ENCODE measurements at regions not wholly inside any gene's neighbourhood (a gene's known extent, or its start where the extent isn't known, plus 50 kb on each side); places are given as distances from the start of the nearest gene placed in this dataset.

DNA sequence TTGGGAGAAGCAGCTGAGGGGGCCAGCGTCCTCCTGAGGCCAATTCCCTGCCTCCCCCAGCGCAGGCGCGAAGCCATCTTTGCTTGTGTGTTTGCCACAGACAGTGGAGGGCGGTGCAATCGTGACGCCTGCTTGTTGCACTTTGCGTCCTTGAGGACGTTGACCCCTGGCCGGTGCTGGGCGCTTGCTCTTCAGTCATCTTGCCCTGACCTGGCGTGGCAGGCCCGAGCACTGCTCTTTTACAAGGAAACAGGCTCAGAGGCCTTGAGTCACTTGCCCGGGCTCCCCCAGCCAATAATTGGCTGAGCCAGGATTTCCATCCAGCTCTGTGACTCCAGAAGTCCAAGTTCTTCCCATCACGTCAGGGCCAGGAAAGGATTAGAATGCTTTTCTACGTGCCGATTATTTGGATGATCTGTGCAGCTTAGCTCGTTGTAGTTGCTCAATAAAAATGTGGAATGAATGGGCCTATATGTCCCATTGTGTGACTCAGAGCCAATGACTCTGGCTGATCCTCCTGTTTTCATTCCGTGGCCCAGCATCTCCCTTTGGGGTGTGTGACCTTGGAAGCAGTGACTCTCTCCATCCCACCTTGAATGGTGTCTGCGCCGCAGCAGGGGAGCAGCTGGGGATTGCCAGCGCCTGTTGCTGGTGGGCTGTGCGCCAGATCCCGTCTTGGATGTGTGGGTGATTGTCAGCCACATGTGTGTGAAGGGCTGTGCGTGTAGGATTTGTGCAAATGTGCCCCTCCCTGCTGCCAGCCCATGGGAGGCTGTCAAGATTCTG is 214.1 kb downstream of the SEC14L1 start:
- H3K9me3 ChIP-seq (ENCODE audit: low read length), result peaks cover 2% of the 10 kb centered on the region
- no peaks in the 10 kb centered on the region for H3K27me3 ChIP-seq (ENCODE audit: insufficient read depth, low read length)

DNA sequence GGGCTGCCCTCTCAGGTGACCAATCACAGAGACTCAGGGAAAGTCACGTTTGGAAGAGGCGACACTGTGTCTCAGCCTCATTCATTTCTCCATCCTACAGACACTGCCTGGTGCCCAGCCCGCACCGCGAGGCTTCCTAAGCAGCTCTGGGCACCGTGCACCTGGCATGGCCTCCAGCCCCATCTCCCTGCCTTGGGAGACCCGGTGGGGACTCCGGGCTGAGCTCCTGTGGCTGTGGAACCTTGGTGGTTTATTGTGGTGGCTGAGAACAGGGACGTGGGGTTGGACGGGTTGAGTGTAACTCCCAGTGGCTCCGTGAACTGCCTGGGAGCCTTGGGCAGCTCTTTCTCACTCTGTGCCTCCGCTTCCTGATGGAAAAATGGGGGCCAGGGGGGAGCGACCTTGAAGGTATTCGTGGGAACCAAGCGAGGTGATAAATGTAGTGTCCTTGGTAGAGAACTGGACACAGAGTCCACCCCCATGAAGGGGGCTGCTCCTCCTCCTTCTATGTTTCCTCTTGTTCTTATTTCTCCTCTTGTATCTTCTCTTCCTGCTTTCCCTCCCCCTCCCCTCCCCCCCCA is 215.4 kb downstream of the SEC14L1 start:
- Histone ChIP-seq H3K9me3 (ENCODE audit: low read length) (peaks cover 2% of the 10 kb centered on the region), H2AFZ (ENCODE audit: low read depth, low read length) (no peak overlapping the region)

More for the DNA sequence above, 214.1 kb downstream of the SEC14L1 start:
- Histone ChIP-seq H2AFZ (ENCODE audit: low read depth, low read length) (no peak overlapping the region), H3K4me3 (ENCODE audit: low read length) (no peak overlapping the region), H3K4me1 (ENCODE audit: insufficient read depth, low read length) (peaks cover 7% of the 10 kb centered on the region), H3K36me3 (ENCODE audit: insufficient read depth, low read length) (no peaks in the 10 kb centered on the region)

DNA sequence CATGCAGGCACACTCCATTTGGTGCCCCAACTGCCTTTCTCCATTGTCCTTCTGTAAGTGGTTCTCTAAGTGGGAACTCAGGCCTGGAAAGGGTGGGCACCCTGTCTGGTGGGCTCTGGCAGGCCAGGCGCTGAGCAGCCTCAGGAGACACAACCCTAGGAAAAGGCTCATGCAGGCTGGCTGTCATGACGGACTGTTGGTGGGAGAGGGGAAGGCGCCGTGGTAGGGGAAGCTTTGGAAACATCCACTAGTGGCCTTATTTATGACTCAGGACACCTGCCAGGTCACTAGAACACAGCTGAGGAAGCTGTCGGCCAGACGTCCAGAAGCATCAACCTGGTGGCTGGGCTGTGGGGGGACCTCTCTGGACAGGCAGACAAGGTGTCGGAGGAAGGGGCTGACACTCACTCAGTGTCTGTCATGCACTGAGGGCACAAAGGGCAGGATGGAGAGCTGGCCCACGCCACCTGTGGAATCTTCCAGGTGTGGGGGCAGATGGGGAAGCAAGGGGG is 216.0 kb downstream of the SEC14L1 start:
- Histone ChIP-seq H2AFZ (ENCODE audit: low read depth, low read length) (no peak overlapping the region), H3K36me3 (ENCODE audit: insufficient read depth, low read length) (no peaks in the 10 kb centered on the region), H3K4me3 (ENCODE audit: low read length) (no peak overlapping the region), H3K9me3 (ENCODE audit: low read length) (peaks cover 2% of the 10 kb centered on the region), H3K27me3 (ENCODE audit: insufficient read depth, low read length) (no peaks in the 10 kb centered on the region), H3K4me1 (ENCODE audit: insufficient read depth, low read length) (peaks cover 2% of the 10 kb centered on the region)

More for the DNA sequence above, 215.4 kb downstream of the SEC14L1 start:
- no peak overlapping the region for H3K4me3 ChIP-seq (ENCODE audit: low read length)
- H3K36me3 ChIP-seq (ENCODE audit: insufficient read depth, low read length), result no peaks in the 10 kb centered on the region
- H3K27me3 ChIP-seq (ENCODE audit: insufficient read depth, low read length), result no peaks in the 10 kb centered on the region
- peaks cover 7% of the 10 kb centered on the region for H3K4me1 ChIP-seq (ENCODE audit: insufficient read depth, low read length)

DNA sequence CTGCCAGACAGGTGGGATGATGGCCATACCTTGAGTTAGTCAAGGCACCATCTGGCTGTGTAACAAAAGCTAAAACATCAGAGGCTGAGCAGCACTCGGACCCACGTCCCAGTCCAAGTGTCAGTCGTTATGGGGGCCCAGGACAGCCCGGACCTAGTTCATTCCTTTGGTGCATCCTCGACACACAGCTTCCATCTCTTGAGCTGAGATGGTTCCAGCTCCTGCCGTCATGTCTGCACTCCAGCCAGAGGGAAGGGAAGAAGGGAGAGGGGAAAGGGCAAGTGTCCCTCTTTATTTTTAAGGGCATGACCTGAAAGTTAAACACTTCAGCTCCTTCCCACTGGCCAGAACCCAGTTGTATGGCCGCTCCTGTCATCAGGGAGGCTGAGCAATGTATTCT is 218.0 kb downstream of the SEC14L1 start:
- Histone ChIP-seq H3K36me3 (ENCODE audit: insufficient read depth, low read length) (no peaks in the 10 kb centered on the region), H3K27me3 (ENCODE audit: insufficient read depth, low read length) (no peaks in the 10 kb centered on the region), H3K4me1 (ENCODE audit: insufficient read depth, low read length) (peaks cover 2% of the 10 kb centered on the region), H3K9me3 (ENCODE audit: low read length) (peaks cover 2% of the 10 kb centered on the region), H2AFZ (ENCODE audit: low read depth, low read length) (no peak overlapping the region), H3K4me3 (ENCODE audit: low read length) (no peak overlapping the region)

DNA sequence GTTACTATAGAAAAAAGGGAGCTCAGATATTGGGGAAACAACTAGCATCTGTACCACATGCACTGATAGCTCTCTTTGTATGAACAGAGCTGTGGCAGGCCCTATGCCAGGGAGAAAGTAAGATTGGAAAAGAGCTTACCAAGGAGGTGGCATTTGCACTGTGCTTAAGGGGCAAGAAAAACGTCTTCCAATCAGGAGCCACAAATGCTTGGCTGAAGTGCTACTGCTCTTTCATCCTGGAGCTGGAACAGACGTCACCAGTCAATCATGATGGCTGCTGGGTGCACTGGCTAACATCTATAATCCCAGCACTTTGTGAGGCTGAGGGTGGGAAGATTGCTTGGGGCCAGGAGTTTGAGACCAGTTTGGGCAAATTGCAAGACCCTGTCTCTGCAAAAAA is 218.5 kb downstream of the SEC14L1 start:
- Histone ChIP-seq H3K36me3 (ENCODE audit: insufficient read depth, low read length) (no peaks in the 10 kb centered on the region), H3K4me3 (ENCODE audit: low read length) (no peak overlapping the region), H2AFZ (ENCODE audit: low read depth, low read length) (no peak overlapping the region), H3K4me1 (ENCODE audit: insufficient read depth, low read length) (peaks cover 6% of the 10 kb centered on the region), H3K9me3 (ENCODE audit: low read length) (peaks cover 2% of the 10 kb centered on the region), H3K27me3 (ENCODE audit: insufficient read depth, low read length) (no peaks in the 10 kb centered on the region)

DNA sequence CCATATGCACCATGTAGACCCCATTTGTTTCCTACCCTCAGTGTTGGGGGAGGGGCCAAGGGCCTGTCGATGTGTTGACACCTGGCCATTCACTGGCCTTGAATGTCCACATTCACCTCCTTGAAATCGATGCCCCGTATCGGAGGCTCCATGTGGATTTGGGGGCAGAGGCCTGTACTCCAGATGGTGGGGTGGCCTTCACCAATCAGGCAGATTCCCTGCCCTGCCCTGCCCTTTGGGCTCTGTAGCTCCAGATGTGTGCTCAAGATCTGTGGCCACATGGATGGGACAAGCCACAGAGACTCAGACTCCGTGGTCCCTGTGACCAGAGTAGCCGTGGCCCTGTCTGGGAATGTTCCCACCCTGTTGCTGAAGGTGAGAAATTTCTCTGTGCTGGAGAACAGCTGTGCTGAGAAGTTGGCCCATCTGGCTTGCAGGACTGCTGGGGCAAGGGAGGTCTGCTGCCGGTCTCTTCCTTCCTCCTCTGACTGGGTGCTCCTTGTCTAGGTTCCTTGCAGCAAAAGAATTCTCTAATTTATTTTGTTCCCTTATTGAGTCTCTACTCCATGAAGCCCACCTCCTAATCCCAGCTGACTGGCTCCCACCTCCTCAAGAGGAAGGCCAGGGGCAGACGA is 221.3 kb downstream of the SEC14L1 start:
- Histone ChIP-seq H3K4me3 (ENCODE audit: low read length) (no peak overlapping the region), H3K36me3 (ENCODE audit: insufficient read depth, low read length) (no peaks in the 10 kb centered on the region), H3K27me3 (ENCODE audit: insufficient read depth, low read length) (no peaks in the 10 kb centered on the region), H3K4me1 (ENCODE audit: insufficient read depth, low read length) (peaks cover 6% of the 10 kb centered on the region), H2AFZ (ENCODE audit: low read depth, low read length) (no peak overlapping the region), H3K9me3 (ENCODE audit: low read length) (no peaks in the 10 kb centered on the region)

DNA sequence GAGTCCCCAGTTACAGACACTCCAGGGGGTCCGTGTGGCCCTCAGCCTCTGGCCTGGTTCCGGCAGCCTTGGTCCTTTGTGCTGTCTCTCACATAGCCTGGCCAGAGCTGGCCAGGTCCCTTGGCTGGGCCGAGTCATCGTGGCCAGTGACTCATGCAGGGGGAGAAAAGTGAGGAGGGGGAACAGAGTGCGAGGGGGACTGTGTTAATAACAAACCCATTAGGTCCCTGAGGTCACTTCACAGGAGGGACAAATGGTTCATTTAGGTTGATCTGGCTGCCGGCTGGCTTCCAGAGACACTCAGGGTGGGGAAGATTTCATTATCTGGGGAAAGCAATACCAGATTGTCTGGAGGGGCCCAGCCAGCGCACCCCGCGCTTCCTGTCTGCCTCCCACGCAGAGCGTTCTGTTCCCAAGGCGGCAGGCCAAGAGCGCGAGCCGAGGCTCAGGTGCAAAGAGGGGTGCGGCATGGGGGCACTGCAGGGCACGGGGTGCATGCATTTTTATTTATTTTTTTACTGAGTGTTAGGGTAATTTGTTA is 223.1 kb downstream of the SEC14L1 start:
- no peaks in the 10 kb centered on the region for H3K27me3 ChIP-seq (ENCODE audit: insufficient read depth, low read length)

DNA sequence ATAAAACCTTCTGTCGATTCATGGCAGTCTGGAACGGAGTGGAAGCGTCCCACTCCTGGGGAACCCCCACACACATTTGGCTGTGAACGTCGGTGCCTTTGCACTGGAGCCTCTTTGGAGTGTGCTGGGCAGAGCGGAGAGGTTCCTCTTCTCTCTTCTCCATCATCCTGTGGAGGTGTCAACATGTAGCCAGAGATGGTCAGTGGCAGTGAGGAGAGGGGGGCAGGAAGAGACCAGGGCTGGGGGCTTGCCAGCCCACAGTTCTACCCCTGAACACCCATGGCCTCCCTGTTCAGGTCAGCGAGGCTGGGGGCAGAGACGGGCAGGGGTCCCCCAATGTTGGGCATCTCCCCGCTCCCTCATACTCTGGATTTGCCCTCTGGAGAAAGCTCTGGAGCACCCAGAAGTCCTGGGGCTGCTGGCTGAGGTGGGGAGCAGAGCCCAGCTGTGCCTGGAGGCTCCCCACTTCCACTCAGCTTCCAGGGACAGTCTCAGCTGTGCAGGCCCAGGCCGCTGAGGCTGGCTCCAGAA is 223.7 kb downstream of the SEC14L1 start:
- Histone ChIP-seq H3K27me3 (ENCODE audit: insufficient read depth, low read length) (no peaks in the 10 kb centered on the region), H3K9me3 (ENCODE audit: low read length) (no peaks in the 10 kb centered on the region), H3K36me3 (ENCODE audit: insufficient read depth, low read length) (no peaks in the 10 kb centered on the region), H2AFZ (ENCODE audit: low read depth, low read length) (no peak overlapping the region), H3K4me3 (ENCODE audit: low read length) (no peak overlapping the region), H3K4me1 (ENCODE audit: insufficient read depth, low read length) (peaks cover 6% of the 10 kb centered on the region)

More for the DNA sequence above, 223.1 kb downstream of the SEC14L1 start:
- Histone ChIP-seq H3K9me3 (ENCODE audit: low read length) (no peaks in the 10 kb centered on the region), H3K36me3 (ENCODE audit: insufficient read depth, low read length) (no peaks in the 10 kb centered on the region), H3K4me3 (ENCODE audit: low read length) (no peak overlapping the region), H2AFZ (ENCODE audit: low read depth, low read length) (no peak overlapping the region), H3K4me1 (ENCODE audit: insufficient read depth, low read length) (peaks cover 6% of the 10 kb centered on the region)

DNA sequence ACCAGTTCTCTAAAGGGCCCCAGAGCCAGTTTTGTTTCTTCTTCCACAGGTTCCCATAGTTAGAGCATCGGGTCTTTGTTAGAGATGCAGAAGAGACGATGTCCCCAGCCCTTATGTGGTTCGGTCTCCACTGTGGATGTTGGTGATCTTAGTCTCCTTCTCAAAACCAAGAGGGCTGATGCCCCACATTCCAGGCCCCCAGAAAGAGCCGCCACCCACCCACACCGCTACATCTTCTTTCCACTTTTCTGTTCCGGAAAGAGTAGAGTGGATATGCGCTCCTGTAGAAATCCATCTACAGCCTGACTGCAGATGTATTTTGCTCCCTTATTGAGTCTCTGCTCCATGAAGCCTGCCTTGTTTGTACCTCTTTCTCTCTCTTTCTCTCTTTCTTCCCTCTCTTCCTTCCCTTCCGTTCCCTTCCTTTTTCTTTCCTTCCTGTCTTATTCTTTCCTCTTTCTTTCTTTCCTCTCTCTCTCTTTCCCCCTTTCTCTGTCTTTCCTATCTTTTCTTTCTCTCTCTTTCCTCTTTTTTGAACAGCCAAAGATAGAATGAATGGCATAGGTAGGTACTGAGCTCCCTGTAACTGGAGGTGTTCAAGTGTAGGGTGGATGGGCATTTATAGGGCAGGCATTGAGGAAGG is 224.3 kb downstream of the SEC14L1 start:
- H3K9me3 ChIP-seq (ENCODE audit: low read length), result no peaks in the 10 kb centered on the region
- H3K36me3 ChIP-seq (ENCODE audit: insufficient read depth, low read length), result no peaks in the 10 kb centered on the region
- no peak overlapping the region for H3K4me3 ChIP-seq (ENCODE audit: low read length)
- H3K4me1 ChIP-seq (ENCODE audit: insufficient read depth, low read length), result peaks cover 6% of the 10 kb centered on the region
- no peak overlapping the region for H2AFZ ChIP-seq (ENCODE audit: low read depth, low read length)
- no peaks in the 10 kb centered on the region for H3K27me3 ChIP-seq (ENCODE audit: insufficient read depth, low read length)

DNA sequence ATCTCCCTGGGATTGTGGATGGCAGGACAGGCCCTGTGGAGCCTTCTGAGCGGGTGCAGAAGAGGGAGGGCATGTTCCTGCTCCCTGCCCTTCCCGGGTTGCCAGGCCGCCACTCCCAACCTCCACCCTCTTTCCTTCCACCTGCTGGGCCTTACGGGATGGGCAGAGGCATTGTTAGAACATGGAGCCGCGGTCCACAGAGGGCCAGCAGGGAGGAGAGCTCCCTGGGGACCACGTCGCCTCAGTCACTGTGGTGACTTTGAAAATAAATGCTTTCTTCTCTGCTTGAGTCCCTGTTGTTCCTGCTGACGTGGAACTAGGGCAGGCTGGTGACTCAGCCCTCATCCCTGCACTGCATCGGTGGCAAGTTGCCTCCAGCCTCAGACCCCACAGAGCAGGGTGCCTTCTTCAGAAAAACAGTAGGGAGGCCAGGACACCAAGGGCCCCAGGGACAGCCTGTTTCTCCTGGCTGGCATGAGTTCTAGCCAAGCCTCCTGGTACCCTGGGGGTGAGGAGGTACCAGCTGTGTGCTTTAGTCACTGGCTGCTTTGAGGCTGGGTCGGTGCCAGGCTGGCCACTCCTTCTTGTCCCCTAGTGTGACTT is 224.9 kb downstream of the SEC14L1 start:
- H2AFZ ChIP-seq (ENCODE audit: low read depth, low read length), result no peak overlapping the region
- H3K36me3 ChIP-seq (ENCODE audit: insufficient read depth, low read length), result no peaks in the 10 kb centered on the region
- H3K9me3 ChIP-seq (ENCODE audit: low read length), result no peaks in the 10 kb centered on the region
- peaks cover 6% of the 10 kb centered on the region for H3K4me1 ChIP-seq (ENCODE audit: insufficient read depth, low read length)
- no peak overlapping the region for H3K4me3 ChIP-seq (ENCODE audit: low read length)
- H3K27me3 ChIP-seq (ENCODE audit: insufficient read depth, low read length), result no peaks in the 10 kb centered on the region

DNA sequence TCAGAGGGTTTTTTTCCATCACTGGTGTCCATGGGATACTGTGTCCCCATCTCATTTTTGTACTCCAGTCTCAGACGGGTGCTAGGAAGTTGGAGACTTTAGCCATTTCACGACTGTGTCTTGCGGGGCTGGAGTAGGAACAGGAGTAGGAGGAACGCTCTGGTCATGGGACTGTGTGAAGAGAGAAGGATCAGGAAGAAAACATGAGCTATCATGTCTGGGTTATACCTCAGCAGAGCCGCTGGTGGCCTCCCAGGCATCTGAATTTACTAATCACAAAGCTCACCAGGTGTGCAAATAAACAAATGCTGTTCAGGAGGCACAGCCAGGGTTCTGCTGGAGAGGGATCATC is 225.4 kb downstream of the SEC14L1 start:
- H3K9me3 ChIP-seq (ENCODE audit: low read length), result no peaks in the 10 kb centered on the region
- H3K4me3 ChIP-seq (ENCODE audit: low read length), result no peak overlapping the region
- peaks cover 6% of the 10 kb centered on the region for H3K4me1 ChIP-seq (ENCODE audit: insufficient read depth, low read length)

DNA sequence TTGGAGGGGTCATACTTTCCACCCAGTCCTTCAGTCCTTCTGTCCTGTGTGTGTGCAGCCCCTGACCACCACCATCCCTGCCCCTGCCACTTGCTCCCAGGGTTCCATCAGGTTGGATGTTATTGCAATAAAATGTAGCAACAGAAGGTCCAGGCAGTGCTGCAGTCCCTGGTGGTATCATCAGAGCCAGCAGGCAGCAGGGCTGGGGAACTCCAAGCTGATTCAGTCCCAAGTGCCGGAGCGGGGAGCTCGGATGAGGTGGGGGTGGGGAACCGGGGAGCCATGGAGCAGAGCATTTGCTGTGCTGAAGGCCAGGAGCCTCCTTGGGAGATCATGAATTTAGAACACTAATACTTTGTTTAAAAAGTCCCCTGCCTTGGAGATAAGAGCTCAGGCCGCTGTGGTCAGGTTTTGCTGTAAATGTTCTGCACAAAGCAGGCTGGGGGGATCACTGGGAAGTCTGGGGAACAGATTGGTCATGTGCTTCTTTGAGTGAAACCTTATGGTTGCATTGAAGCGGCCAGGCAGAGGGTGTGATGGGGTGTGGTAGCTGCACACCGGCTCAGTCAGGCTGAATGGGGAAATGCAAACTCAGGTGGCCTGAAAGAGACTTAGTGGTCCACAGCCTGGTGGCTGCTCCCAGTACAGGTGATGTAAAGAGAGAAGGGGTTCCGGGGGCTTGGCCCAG is 225.9 kb downstream of the SEC14L1 start:
- no peak overlapping the region for H3K4me3 ChIP-seq (ENCODE audit: low read length)
- H2AFZ ChIP-seq (ENCODE audit: low read depth, low read length), result no peak overlapping the region
- H3K9me3 ChIP-seq (ENCODE audit: low read length), result no peaks in the 10 kb centered on the region
- no peaks in the 10 kb centered on the region for H3K36me3 ChIP-seq (ENCODE audit: insufficient read depth, low read length)
- peaks cover 6% of the 10 kb centered on the region for H3K4me1 ChIP-seq (ENCODE audit: insufficient read depth, low read length)
- no peaks in the 10 kb centered on the region for H3K27me3 ChIP-seq (ENCODE audit: insufficient read depth, low read length)

More for the DNA sequence above, 225.4 kb downstream of the SEC14L1 start:
- no peaks in the 10 kb centered on the region for H3K36me3 ChIP-seq (ENCODE audit: insufficient read depth, low read length)
- H3K27me3 ChIP-seq (ENCODE audit: insufficient read depth, low read length), result no peaks in the 10 kb centered on the region
- no peak overlapping the region for H2AFZ ChIP-seq (ENCODE audit: low read depth, low read length)

Measured in neuron (in vitro differentiated cells).